HG02885 (cell line): ENCODE measurements at regions not wholly inside any gene's neighbourhood (a gene's known extent, or its start where the extent isn't known, plus 50 kb on each side); places are given as distances from the start of the nearest gene placed in this dataset.

Experiments
- ATAC-seq: cut with Tn5 transposase; IDR thresholded peaks from one replicate; pipeline ENCODE4 v1.9.1; 2021; ENCODE audit warnings: mild to moderate bottlenecking; ENCODE audit not compliant: unreplicated experiment, poor library complexity

DNA sequence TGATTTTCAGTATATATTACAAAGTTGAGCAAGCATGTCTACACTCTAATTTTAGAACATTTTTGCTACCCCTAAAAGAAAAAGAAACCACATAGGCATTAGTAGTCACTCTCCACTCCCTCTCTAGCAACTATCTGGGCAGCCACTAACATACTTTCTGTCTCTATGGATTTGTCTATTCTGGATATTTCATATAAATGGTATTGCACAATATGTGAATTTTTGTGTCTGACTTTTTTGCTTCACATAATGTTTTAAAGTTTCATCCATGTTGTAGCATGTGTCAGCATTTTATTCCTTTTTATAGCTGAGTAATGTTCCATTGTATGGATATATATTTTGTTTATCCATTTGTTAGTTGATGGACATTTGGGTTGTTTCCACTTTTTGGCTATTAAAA lies 232.5 kb upstream of the CTAGE1 start:
- ATAC-seq, result no peak

- ATAC-seq, result no peak
Measured at GRCh38 chr18:22657619-22658018, 239.9 kb upstream of the CTAGE1 start.

DNA sequence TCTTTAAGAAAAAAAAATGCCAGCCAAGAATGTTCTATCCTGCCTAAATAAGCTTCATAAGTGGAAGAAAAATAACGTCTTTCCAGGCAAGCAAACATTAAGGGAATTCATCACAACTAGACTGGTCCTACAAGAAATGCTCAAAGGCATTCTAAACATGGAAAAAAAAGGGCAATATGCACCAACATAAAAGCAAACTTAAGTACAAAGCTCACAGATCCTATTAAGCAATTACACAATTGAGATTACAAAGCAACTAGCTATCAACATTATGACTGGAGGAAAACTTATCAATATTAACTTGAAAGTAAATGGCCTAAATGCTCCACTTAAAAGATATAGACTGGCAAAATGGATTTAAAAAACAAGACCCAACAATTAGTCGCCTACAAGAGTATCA lies 240.6 kb upstream of the CTAGE1 start:
- ATAC-seq, result no peak

DNA sequence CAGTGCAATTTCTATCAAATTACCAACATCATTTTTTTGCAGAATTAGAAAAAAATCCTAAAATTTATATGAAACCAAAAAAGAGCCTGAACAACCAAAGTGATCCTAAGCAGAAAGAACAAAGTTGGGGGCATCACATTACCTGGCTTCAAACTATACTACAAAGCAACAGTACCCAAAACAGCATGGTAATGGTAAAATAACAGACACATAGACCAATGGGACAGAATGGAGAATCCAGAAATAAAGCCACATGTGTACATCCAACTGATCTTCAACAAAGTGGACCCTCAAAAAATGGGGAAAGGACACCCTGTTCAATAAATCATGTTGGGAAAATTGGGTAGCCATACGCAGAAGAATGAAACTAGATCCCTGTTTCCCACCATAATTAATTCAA lies 245.7 kb upstream of the CTAGE1 start:
- no peak for ATAC-seq

DNA sequence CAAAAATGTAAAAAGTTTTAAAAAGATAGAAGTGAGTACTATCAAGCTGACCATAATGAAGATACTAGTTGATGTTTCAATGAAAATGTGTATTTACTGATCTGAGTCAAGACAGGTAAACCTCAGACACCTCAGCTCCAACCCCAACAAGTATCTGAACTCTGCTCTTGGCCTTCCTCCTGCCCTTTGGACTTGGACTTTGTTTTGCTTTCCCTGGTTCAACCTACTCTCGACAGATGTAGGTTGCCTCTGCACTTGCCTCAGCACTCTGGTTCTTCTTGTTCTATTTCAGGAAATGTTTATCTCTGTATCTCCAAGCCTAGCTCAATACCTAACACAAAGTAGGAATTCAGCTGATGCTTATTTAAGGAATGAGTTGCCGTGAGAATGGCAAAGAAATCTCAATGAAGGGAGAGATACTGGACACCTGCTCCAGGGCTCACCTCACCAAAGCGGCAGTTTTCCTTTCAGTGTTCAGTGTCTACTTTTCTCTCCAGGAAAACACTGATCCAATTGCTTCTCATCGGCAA lies 248.8 kb upstream of the CTAGE1 start:
- ATAC-seq, result no peak

- no peak for ATAC-seq
Measured at GRCh38 chr18:22667156-22667555, 249.4 kb upstream of the CTAGE1 start.

GRCh38 chr18:22667616-22668422 lies 250.1 kb upstream of the CTAGE1 start:
- peak; percentile 88 for ATAC-seq

- ATAC-seq, result peak; percentile 21
Measured at GRCh38 chr18:22668496-22668895, 250.8 kb upstream of the CTAGE1 start.

- ATAC-seq, result no peak
Measured at GRCh38 chr18:22670914-22671313, 253.2 kb upstream of the CTAGE1 start.

GRCh38 chr18:22673182-22673862 lies 255.6 kb upstream of the CTAGE1 start:
- no peak for ATAC-seq

GRCh38 chr18:22674272-22674671 lies 256.6 kb upstream of the CTAGE1 start:
- no peak for ATAC-seq

DNA sequence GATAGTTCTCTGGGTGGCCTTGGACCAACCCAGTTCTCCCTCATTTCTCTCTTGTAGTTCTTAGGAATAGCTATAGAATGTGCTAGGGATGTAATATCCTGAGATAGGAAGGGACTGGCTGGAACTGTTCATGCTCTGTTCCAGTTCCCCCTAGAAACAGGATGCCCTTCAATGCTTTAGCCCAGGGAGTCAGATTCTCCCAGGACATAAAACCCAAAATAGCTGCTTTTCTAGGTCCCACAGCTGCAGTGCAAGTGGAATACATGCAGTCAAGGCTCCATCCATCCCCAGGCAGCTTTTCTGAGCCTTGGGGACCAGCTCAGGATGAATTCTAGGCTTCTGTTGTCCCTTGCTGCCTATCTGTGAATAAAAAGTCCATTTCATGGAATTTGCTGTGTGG lies 257.3 kb upstream of the CTAGE1 start:
- ATAC-seq, result no peak

DNA sequence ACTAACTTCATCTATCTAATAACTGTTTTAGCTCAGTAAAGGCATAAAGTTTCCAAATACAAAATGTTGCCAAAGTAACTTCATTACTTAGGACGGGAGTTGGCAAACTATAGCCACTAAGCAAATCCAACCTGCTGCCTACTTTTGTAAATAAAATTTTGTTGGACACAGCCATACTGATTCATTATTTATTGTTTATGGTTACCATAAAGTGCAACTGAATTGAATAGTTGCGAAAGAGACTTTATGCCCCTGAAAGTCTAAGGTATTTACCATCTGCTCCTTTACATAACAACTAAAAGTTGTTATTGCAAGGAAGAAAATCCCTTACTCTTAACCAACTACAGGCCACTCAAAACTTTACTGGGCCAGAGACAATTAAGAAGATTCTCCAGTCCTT lies 256.7 kb upstream of the RBBP8 start:
- no peak for ATAC-seq

DNA sequence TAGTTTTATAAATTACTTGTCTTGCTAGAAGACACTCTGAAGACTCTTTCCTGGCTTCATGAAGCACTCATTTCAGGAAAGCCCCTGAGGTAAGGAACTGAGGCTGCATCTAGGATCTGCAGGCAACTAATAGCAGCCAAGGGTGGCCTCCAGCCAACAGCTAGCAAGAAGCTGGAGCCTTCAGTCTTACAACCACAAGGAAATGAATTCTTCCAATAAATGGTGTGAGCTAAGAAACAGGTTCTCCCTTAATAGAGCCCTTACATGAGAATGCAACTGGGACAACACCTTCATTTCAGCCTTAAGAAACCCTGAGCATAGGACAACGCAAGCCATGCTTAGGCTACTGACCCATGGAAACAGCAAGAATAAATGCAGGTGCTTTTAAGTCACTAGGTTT lies 254.6 kb upstream of the RBBP8 start:
- ATAC-seq, result no peak

DNA sequence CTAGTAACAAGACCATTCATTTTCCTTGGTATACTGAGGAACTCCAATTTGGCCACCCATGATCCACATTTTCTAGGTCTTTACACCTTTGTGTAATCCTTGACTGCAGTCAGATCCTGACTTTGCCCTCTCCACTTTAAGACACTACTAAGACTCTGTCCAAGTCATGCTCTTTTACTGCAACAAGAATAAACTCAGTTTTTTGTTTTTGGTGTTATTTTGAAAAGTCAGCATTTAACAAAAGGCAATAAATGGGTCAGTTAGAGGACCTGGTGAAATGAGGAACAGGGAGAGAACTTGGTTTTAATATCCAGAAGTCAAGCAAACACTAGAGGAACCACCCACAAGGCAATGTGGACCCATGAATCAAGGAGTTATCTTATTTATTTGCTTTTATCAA lies 252.2 kb upstream of the RBBP8 start:
- no peak for ATAC-seq

DNA sequence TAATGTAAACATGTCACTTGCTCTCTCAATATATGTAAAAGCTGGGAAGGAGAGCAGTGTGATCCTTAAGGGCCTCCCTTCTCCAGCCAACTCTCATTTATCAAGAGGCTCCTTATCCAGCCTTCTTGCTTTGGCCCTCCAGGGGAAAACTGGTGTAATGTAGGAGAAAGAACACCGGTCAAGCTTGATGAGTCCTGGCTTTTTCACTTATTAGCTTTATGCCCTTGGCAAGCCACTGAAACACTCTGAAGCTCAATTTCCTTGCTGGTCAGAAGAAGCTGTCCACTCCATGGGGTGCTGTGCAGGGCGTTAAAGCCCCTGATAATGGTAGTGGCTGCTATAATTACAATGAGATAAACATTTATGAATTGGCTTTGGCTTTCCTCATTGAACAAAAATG lies 251.2 kb upstream of the RBBP8 start:
- ATAC-seq, result no peak

DNA sequence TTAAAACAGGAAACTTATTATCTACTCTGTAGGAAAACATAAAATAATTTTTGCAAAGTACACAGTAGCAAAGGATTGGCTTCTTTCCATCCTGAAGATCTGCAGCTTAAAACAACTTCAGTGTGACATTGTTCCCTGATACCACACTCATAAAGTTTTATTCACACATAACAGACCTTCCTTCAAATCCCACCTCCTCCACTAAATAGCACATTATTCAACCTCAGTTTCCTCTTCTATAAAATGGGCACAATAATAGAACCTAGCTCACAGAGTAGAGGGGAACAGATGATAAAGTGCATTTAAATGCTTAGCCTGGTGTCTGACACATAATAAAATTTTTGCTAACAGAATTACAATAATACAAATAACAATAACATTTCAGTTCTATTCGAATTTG lies 250.4 kb upstream of the RBBP8 start:
- ATAC-seq, result no peak

DNA sequence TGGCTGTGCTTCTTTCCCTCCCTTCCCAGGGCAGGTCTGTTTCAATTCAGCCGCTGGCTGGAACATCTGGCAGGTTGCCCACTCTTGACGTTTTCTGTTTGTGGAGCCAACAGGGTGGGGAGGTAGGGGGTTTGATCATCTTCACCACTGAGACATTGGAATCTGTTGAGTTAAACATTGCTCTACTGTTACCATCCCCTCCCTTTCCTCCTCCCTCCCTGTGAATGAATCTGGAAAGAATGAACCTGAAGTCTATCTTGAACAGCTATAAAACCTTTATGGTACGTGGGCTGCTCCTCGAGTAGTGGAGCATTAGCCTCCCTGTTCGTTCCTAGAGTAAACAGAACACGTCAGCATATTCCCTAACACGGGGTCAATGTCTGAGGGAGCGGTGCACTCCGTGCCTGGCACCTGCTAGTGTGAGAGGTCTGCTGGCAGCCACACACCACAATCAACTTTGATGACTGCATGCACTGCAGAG lies 249.9 kb upstream of the RBBP8 start:
- ATAC-seq, result no peak

DNA sequence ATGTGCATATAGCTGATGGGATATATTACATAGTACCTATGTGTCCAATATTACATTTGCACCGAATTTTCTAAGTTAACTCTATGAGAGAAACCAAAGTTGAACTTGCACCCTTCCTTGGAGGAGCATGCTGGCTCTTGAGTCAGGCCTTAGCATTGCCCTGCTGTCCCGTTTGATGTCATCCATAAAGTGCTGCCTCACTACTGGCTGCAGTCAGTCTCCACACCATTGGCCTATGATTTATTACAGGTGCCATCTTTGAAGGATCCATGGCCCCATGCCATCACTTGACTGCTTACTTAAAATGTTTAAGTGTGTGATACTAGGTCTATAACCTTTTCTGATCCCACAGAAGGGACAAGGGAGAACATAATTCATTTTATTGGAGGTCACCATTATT lies 249.3 kb upstream of the RBBP8 start:
- no peak for ATAC-seq

GRCh38 chr18:22684268-22684667 lies 248.9 kb upstream of the RBBP8 start:
- no peak for ATAC-seq

GRCh38 chr18:22685788-22686187 lies 247.3 kb upstream of the RBBP8 start:
- ATAC-seq, result no peak
